Posterior cingulate gyrus (tissue), 11 donors: ENCODE measurements at regions not wholly inside any gene's neighbourhood (a gene's known extent, or its start where the extent isn't known, plus 50 kb on each side); places are given as distances from the start of the nearest gene placed in this dataset.
A peak's percentile ranks its signal among the peaks of the same experiment; 100 is the strongest.

Source experiments
- DNase-seq, 10 donors: peaks; one replicate each; pipeline versions ENCODE4 v3.0.0 to v3.0.0-alpha.2; 2020 to 2021; ENCODE audit warnings: mixed read lengths in 3 of 10
- intact Hi-C: fragments of 100-400 bp; cut with DNase I; formaldehyde crosslinking; loops from one replicate; pipeline ENCODE4 v1.15.1; 2023

GRCh38 chr5:92505925-92506324 lies 1075.1 kb downstream of the NR2F1-AS1 start:
- DNase-seq = no peak

GRCh38 chr5:92505145-92505544 lies 1075.9 kb downstream of the NR2F1-AS1 start:
- no peak for DNase-seq
- intact Hi-C loops = no loop called here

More at GRCh38 chr5:92505925-92506324, 1075.1 kb downstream of the NR2F1-AS1 start:
- intact Hi-C loops = no loop called here

- DNase-seq = no peak
- intact Hi-C loops = no loop called here
These were observed 1076.7 kb downstream of the NR2F1-AS1 start for GRCh38 chr5:92504346-92504745.

- no peak for DNase-seq
- intact Hi-C loops = no loop called here
These were observed 1080.3 kb downstream of the NR2F1-AS1 start for GRCh38 chr5:92500752-92501151.

- no peak for DNase-seq
These were observed 1084.5 kb downstream of the NR2F1-AS1 start for GRCh38 chr5:92496545-92496944.

GRCh38 chr5:92494508-92494907 lies 1086.5 kb downstream of the NR2F1-AS1 start:
- DNase-seq = no peak
- intact Hi-C loops = no loop called here

More at GRCh38 chr5:92496545-92496944, 1084.5 kb downstream of the NR2F1-AS1 start:
- intact Hi-C loops = no loop called here

- no peak for DNase-seq
- intact Hi-C loops = no loop called here
These were observed 1088.1 kb downstream of the NR2F1-AS1 start for GRCh38 chr5:92492908-92493307.

GRCh38 chr5:92484484-92484883 lies 1096.5 kb downstream of the NR2F1-AS1 start:
- DNase-seq = no peak
- intact Hi-C loops = no loop called here

GRCh38 chr5:92472981-92473566 lies 1090.0 kb upstream of the ARRDC3 start:
- no peak for DNase-seq
- intact Hi-C loops = no loop called here

GRCh38 chr5:92471861-92472260 lies 1088.7 kb upstream of the ARRDC3 start:
- no peak for DNase-seq
- intact Hi-C loops = no loop called here

GRCh38 chr5:92470770-92471169 lies 1087.7 kb upstream of the ARRDC3 start:
- DNase-seq = no peak
- intact Hi-C loops = no loop called here

- intact Hi-C loops = no loop called here
- DNase-seq = no peak
These were observed 1085.2 kb upstream of the ARRDC3 start for GRCh38 chr5:92468295-92468694.

GRCh38 chr5:92467695-92468094 lies 1084.6 kb upstream of the ARRDC3 start:
- no peak for DNase-seq
- intact Hi-C loops = no loop called here

- intact Hi-C loops = no loop called here
- DNase-seq = no peak
These were observed 1077.4 kb upstream of the ARRDC3 start for GRCh38 chr5:92460505-92460904.

- DNase-seq = no peak
- intact Hi-C loops = no loop called here
These were observed 1076.5 kb upstream of the ARRDC3 start for GRCh38 chr5:92459654-92460053.

- intact Hi-C loops = no loop called here
- DNase-seq = no peak
These were observed 1071.9 kb upstream of the ARRDC3 start for GRCh38 chr5:92455011-92455410.

- DNase-seq = no peak
- intact Hi-C loops = no loop called here
These were observed 1061.8 kb upstream of the ARRDC3 start for GRCh38 chr5:92444888-92445287.

GRCh38 chr5:92435781-92436180 lies 1052.7 kb upstream of the ARRDC3 start:
- peak in 1 of 10 donors; percentile 47 for DNase-seq
- intact Hi-C loops = no loop called here

GRCh38 chr5:92429646-92430045 lies 1046.5 kb upstream of the ARRDC3 start:
- no peak for DNase-seq
- intact Hi-C loops = no loop called here

GRCh38 chr5:92428415-92428814 lies 1045.3 kb upstream of the ARRDC3 start:
- intact Hi-C loops = no loop called here
- DNase-seq = no peak

GRCh38 chr5:92424785-92425426 lies 1041.8 kb upstream of the ARRDC3 start:
- intact Hi-C loops = no loop called here
- DNase-seq = no peak

GRCh38 chr5:92421942-92422341 lies 1038.8 kb upstream of the ARRDC3 start:
- no peak for DNase-seq
- intact Hi-C loops = no loop called here

GRCh38 chr5:92421196-92421595 lies 1038.1 kb upstream of the ARRDC3 start:
- intact Hi-C loops = no loop called here
- DNase-seq = no peak
